GM13976 (cell line): ENCODE measurements at regions not wholly inside any gene's neighbourhood (a gene's known extent, or its start where the extent isn't known, plus 50 kb on each side); places are given as distances from the start of the nearest gene placed in this dataset.

Source experiments
- DNase-seq: peaks from one replicate; pipeline ENCODE4 v3.0.0; 2012; ENCODE audit warnings: low spot score
- in situ Hi-C: fragments of 300-500 bp; cut with MboI; formaldehyde crosslinking; loops from one replicate; pipeline ENCODE4 v1.12.0; 2022; ENCODE audit warnings: low sequenced_read_pairs, mixed read lengths, inconsistent platforms; ENCODE audit not compliant: unreplicated experiment
- TF ChIP-seq, protein P1 (sequence below): IDR thresholded peaks from 2 replicates; pipeline ENCODE4 v1.5.1; 2012; ENCODE audit warnings: borderline replicate concordance, mild to moderate bottlenecking; ENCODE audit not compliant: insufficient read depth; ENCODE audit errors: extremely low read depth, missing control alignments, control extremely low read depth

DNA sequence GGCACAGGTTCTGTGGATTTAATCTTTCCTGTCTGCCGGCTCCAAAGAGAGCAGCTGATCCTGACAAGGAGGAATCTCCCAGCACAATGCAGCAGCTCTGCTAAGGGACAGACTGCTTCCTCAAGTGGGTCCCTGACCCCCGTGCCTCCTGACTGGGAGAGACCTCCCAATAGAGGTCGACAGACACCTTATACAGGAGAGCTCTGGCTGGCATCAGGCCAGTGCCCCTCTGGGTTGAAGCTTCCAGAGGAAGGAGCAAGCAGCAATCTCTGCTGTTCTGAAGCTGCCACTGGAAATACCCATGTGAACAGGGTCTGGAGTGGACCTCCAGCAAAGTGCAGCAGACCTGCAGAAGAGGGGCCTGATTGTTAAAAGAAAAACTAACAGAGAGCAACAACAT, 630.2 kb upstream of the FTMT start:
- TF ChIP-seq, protein P1, sequence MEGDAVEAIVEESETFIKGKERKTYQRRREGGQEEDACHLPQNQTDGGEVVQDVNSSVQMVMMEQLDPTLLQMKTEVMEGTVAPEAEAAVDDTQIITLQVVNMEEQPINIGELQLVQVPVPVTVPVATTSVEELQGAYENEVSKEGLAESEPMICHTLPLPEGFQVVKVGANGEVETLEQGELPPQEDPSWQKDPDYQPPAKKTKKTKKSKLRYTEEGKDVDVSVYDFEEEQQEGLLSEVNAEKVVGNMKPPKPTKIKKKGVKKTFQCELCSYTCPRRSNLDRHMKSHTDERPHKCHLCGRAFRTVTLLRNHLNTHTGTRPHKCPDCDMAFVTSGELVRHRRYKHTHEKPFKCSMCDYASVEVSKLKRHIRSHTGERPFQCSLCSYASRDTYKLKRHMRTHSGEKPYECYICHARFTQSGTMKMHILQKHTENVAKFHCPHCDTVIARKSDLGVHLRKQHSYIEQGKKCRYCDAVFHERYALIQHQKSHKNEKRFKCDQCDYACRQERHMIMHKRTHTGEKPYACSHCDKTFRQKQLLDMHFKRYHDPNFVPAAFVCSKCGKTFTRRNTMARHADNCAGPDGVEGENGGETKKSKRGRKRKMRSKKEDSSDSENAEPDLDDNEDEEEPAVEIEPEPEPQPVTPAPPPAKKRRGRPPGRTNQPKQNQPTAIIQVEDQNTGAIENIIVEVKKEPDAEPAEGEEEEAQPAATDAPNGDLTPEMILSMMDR: no peak
- in situ Hi-C loops: no loop called here
- DNase-seq: no peak

DNA sequence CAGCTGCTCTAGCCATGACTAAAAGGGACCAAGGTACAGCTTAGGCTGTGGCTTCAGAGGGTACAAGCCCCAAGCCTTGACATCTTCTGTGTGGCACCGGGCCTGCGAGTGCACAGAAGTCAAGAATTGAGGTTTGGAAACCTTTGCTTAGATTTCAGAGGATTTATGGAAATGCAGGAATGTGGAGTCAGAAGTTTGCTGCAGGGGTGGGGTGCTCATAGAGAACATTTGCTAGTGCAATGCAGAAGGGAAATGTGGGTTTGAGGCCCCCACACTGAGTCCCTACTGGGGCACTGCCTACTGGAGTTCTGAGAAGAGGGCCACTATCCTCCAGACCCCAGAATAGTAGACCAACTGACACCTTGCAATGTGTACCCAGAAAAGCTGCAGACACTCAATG, 624.9 kb upstream of the FTMT start:
- in situ Hi-C loops: no loop called here

GRCh38 chr5:121239951-121240350, 611.7 kb upstream of the FTMT start:
- DNase-seq: no peak
- TF ChIP-seq, protein P1: no peak
- in situ Hi-C loops: no loop called here

More for the DNA sequence above, 624.9 kb upstream of the FTMT start:
- TF ChIP-seq, protein P1: no peak
- no peak for DNase-seq

GRCh38 chr5:121246971-121247370, 604.7 kb upstream of the FTMT start:
- in situ Hi-C loops: no loop called here
- TF ChIP-seq, protein P1: no peak
- DNase-seq: no peak

GRCh38 chr5:121251954-121252353, 599.7 kb upstream of the FTMT start:
- in situ Hi-C loops: no loop called here
- TF ChIP-seq, protein P1: no peak
- DNase-seq: no peak

DNA sequence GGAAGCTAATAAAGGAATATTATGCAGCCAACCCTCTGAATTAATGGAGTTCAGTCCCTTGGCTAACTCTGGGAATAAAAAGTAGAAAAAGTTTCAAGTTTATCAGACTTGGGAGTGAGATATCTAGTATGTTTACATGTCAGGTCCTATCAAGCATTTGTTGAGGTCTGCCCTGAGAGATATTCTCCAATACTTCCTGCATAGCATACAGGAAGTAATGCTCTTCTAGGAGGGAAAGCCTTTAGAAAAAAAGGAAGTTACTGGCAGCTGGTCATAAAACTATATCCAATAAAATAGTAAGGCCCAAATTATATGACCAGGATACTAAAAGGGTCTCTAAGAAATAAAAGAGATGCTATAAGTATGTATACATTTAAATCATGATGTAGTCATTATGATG, 594.1 kb upstream of the FTMT start:
- TF ChIP-seq, protein P1: no peak
- no peak for DNase-seq
- in situ Hi-C loops: no loop called here

GRCh38 chr5:121263456-121263855, 588.2 kb upstream of the FTMT start:
- in situ Hi-C loops: no loop called here
- TF ChIP-seq, protein P1: no peak
- no peak for DNase-seq
